HG02623 (cell line): ENCODE measurements at regions not wholly inside any gene's neighbourhood (a gene's known extent, or its start where the extent isn't known, plus 50 kb on each side); places are given as distances from the start of the nearest gene placed in this dataset.

Experiments used
- ATAC-seq: cut with Tn5 transposase; IDR thresholded peaks from one replicate; pipeline ENCODE4 v1.9.1; 2021; ENCODE audit warnings: moderate library complexity; ENCODE audit not compliant: unreplicated experiment

DNA sequence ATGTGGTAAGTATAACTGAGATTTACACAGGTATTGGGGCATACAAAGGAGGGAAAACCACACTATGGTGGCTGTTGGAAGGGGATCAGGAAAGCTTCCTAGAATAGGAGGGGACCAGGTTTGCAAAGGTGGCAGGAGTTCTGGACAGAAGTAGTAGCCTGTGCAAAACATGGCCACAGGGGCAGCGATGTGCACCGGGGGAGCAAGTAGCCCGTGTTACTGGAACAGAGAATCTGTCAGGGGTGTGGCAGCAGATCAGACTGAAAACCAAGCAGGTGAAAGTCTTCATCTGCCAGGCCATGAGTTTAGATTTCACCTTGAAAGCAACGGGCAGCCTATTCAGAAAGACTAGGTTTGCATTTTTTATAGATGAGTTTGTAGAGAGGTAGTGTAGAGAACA lies 182.3 kb upstream of the LPP start:
- ATAC-seq, result no peak

GRCh38 chr3:187972454-187972853 lies 181.5 kb upstream of the LPP start:
- no peak for ATAC-seq

- ATAC-seq, result no peak
These were observed 179.7 kb upstream of the LPP start for GRCh38 chr3:187973977-187974870.

- no peak for ATAC-seq
These were observed 179.1 kb upstream of the LPP start for GRCh38 chr3:187974871-187975271.

GRCh38 chr3:187975561-187976364 lies 178.2 kb upstream of the LPP start:
- ATAC-seq, result no peak

- ATAC-seq, result no peak
These were observed 177.5 kb upstream of the LPP start for GRCh38 chr3:187976365-187976900.

DNA sequence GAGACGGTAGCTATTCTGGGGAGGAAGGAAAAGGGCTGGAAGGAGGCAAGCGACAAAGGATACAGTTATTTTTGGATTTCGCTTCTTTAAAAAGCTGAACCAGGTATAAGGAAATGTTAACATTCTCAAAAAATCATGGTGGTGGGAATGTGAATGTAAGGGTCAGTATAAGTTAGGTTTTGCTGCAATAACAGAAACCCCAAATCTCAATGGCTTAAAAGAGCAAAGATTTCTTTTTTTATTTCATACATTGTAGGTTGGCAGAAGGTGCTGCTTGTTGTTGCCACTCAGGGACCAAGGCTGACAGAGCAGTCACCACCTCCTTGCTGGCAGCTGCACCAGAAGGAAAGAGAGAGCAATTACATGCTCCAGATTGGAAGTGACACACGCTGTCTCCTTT lies 176.3 kb upstream of the LPP start:
- ATAC-seq, result no peak

GRCh38 chr3:187978433-187979011 lies 175.4 kb upstream of the LPP start:
- no peak for ATAC-seq

DNA sequence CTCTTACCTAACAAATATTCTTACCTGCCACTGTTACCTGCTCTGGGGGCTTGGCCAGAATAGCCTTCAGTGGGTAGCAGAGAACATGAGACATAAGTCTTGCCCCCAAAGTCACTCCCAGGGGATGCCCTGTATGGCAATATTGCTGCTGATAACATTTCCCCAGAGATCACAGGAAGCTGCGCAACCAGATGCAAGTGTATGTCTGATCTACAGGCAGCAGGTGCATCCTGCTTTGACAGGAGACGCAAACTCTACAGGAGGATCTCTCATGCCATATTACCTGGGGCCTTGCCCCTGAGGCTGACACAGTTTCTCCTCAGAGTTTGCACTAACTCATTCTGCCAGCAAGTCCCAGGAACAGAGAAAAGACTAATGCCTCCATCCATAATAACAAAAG lies 174.4 kb upstream of the LPP start:
- no peak for ATAC-seq

DNA sequence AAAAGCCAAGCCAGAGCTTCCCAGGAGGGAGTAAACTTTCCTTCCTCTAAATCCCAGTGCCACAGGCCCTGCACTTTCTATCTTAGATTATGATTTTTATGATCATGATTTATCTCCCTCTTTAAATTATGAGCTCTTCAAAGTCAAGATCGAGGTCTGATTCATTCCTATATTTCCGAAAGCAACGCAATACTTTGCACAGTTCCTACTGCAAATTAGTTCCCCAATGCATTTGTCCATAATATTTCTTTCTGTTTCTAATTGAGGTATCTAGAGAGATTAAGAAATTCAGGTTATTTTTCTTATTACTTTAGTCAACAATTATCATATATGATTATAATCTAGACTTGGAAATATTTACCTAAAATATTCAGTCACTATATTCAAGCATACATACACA lies 173.1 kb upstream of the LPP start:
- ATAC-seq, result no peak

- no peak for ATAC-seq
These were observed 171.8 kb upstream of the LPP start for GRCh38 chr3:187982142-187982541.

DNA sequence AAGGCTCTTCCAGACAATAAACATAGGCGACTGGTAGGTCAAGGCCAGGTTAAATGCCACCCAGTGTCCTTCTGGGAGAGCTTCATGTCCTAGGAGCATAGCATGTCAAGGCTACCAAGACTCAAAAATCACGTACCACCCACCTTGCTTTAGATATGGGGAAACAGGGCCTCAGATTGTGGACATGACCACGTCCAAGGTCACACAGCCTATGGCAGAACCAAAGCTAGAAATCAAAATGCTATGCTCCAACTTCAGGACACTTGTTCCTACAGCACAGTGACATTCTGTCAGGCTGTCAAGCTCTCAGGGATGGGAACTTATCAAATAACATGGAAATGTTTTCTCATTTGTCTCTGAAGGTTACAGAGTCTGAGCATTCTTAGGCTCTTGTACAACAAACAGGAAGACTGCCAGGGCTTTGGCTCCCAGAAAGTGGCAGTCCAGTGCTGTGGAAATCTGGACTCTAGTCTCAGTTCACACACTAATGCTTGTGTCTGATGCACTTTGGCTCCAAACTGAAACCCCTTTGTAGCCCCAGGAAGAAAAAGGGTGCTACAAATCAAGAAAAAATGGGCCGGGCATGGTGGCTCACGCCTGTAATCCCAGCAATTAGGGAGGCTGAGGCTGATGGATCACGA lies 170.4 kb upstream of the LPP start:
- no peak for ATAC-seq

DNA sequence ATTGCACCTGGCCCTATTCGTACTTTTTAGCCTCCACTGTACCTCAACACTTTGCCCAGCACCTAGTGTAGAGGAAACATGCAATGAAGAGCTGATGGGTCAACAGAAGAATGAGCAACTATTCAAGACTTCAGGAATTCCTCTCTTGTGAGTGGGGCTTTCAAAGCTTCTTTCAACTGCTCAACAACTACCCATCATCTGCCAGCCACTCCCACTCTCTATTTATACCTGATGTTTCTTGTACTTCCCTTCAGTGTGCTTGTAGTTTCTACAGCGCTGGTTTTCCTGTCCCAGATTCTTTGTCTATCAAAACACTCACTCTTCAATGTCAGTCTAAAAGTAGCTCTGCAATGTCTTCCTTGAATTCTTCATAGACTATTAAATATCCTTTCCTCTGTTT lies 168.3 kb upstream of the LPP start:
- no peak for ATAC-seq

- no peak for ATAC-seq
These were observed 167.4 kb upstream of the LPP start for GRCh38 chr3:187986514-187986934.

- no peak for ATAC-seq
These were observed 166.8 kb upstream of the LPP start for GRCh38 chr3:187987187-187987586.

DNA sequence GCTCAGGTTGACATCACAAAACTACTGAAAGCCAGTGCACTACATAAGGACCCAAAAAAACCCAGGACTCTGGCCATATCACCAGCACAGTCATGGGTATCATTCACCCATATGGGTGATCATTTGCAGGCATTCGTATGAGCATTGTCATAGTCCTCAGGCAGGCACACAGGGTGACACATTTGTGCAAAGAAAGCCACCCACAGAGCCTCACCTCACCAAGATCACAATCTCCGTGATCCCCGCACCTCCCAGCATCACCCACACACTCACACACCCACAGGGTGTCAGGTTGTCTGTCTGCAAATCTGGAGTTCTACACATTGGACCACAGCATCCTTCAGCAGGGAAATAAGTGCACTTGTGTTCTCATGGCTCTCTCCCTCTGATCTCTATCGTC lies 166.0 kb upstream of the LPP start:
- no peak for ATAC-seq

GRCh38 chr3:187989575-187990153 lies 164.3 kb upstream of the LPP start:
- ATAC-seq, result no peak

GRCh38 chr3:187992609-187993008 lies 161.3 kb upstream of the LPP start:
- no peak for ATAC-seq

GRCh38 chr3:187994221-187995042 lies 159.5 kb upstream of the LPP start:
- no peak for ATAC-seq

DNA sequence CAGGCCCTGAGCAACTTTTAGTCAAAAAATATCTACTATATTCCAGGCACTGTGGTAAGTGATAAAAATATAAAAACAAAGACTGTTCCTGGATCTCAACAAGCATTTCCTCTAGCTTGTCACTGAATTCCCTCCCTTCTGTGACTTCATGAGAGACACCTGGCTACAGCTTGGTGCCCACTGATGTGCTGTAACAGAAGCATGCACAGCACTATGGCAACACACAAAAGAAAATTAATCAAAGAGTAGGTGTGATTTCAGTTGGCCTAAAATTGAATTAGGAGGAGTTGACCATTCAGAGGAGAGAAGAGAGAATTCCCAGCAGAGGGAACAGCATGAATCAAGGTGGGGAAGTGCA lies 158.9 kb upstream of the LPP start:
- ATAC-seq, result no peak
